ENCODE measurements at regions not wholly inside any gene's neighbourhood (a gene's known extent, or its start where the extent isn't known, plus 50 kb on each side); places are given as distances from the start of the nearest gene placed in this dataset.

GRCh38 chr1:81165963-81166362 is 634.8 kb upstream of the ADGRL2 start:
- H3K9me3 ChIP-seq = no peaks in the 10 kb centered on the region
- Mint-ChIP-seq H3K36me3 (ENCODE audit: insufficient read depth, unreplicated experiment) (no peaks in the 10 kb centered on the region), H3K27me3 (ENCODE audit: insufficient read depth, unreplicated experiment) (no peaks in the 10 kb centered on the region), H3K9me3 (ENCODE audit: unreplicated experiment) (no peaks in the 10 kb centered on the region), H3K4me1 (ENCODE audit: low read depth, unreplicated experiment) (no peaks in the 10 kb centered on the region), H3K4me3 (ENCODE audit: unreplicated experiment) (no peak overlapping the region), H3K27ac (ENCODE audit: unreplicated experiment) (no peak overlapping the region)
- H3K27me3 ChIP-seq (replicated peaks; ENCODE audit: control insufficient read depth, insufficient read depth, low read length) = no peaks in the 10 kb centered on the region
- BruUV-seq (replicated peaks) = no TSS peak
- intact Hi-C loops (cut with micrococcal nuclease; ENCODE audit: unreplicated experiment) = no loop called here
- no peak for DNase-seq
- H3K4me3 ChIP-seq (ENCODE audit: low read depth, low read length) = no peak overlapping the region
- no peak for TF ChIP-seq CTCF (IDR thresholded peaks at IDR 0.05; ENCODE audit: insufficient read depth in 1 of 2, low read depth in 1 of 2, low read length in 1 of 2, severe bottlenecking in 1 of 2, unreplicated experiment in 1 of 2)
- POLR2A ChIA-PET = no interaction called here
- H3K4me1 ChIP-seq = no peaks in the 10 kb centered on the region
- CTCF ChIA-PET = no interaction called here
- no peaks in the 10 kb centered on the region for H3K36me3 ChIP-seq (ENCODE audit: control insufficient read depth, insufficient read depth, low read length)

GRCh38 chr1:81160696-81161095 is 640.0 kb upstream of the ADGRL2 start:
- CTCF ChIA-PET = no interaction called here
- Mint-ChIP-seq H3K27ac (ENCODE audit: unreplicated experiment) (no peak overlapping the region), H3K9me3 (ENCODE audit: unreplicated experiment) (no peaks in the 10 kb centered on the region), H3K36me3 (ENCODE audit: insufficient read depth, unreplicated experiment) (no peaks in the 10 kb centered on the region), H3K27me3 (ENCODE audit: insufficient read depth, unreplicated experiment) (no peaks in the 10 kb centered on the region), H3K4me1 (ENCODE audit: low read depth, unreplicated experiment) (no peaks in the 10 kb centered on the region), H3K4me3 (ENCODE audit: unreplicated experiment) (no peak overlapping the region)
- POLR2A ChIA-PET = no interaction called here
- no peak for DNase-seq
- H3K9me3 ChIP-seq = no peaks in the 10 kb centered on the region
- BruUV-seq (replicated peaks) = no TSS peak
- H3K4me3 ChIP-seq (ENCODE audit: low read depth, low read length) = no peak overlapping the region
- no peaks in the 10 kb centered on the region for H3K4me1 ChIP-seq
- H3K36me3 ChIP-seq (ENCODE audit: control insufficient read depth, insufficient read depth, low read length) = no peaks in the 10 kb centered on the region
- H3K27me3 ChIP-seq (replicated peaks; ENCODE audit: control insufficient read depth, insufficient read depth, low read length) = no peaks in the 10 kb centered on the region
- TF ChIP-seq CTCF (IDR thresholded peaks at IDR 0.05; ENCODE audit: insufficient read depth in 1 of 2, low read depth in 1 of 2, low read length in 1 of 2, severe bottlenecking in 1 of 2, unreplicated experiment in 1 of 2) = no peak
- intact Hi-C loops (cut with micrococcal nuclease; ENCODE audit: unreplicated experiment) = no loop called here

- POLR2A ChIA-PET = no interaction called here
- TF ChIP-seq CTCF (IDR thresholded peaks at IDR 0.05; ENCODE audit: insufficient read depth in 1 of 2, low read depth in 1 of 2, low read length in 1 of 2, severe bottlenecking in 1 of 2, unreplicated experiment in 1 of 2) = no peak
- Histone ChIP-seq H3K4me1 (no peaks in the 10 kb centered on the region), H3K36me3 (ENCODE audit: control insufficient read depth, insufficient read depth, low read length) (no peaks in the 10 kb centered on the region), H3K4me3 (ENCODE audit: low read depth, low read length) (no peak overlapping the region), H3K27me3 (replicated peaks; ENCODE audit: control insufficient read depth, insufficient read depth, low read length) (no peaks in the 10 kb centered on the region), H3K9me3 (no peaks in the 10 kb centered on the region)
- no peaks in the 10 kb centered on the region for H3K9me3 Mint-ChIP-seq (ENCODE audit: unreplicated experiment)
- H3K27me3 Mint-ChIP-seq (ENCODE audit: insufficient read depth, unreplicated experiment) = no peaks in the 10 kb centered on the region
- CTCF ChIA-PET = no interaction called here
- no peaks in the 10 kb centered on the region for H3K36me3 Mint-ChIP-seq (ENCODE audit: insufficient read depth, unreplicated experiment)
- no peaks in the 10 kb centered on the region for H3K4me1 Mint-ChIP-seq (ENCODE audit: low read depth, unreplicated experiment)
- no peak overlapping the region for H3K27ac Mint-ChIP-seq (ENCODE audit: unreplicated experiment)
- no TSS peak for BruUV-seq (replicated peaks)
- H3K4me3 Mint-ChIP-seq (ENCODE audit: unreplicated experiment) = no peak overlapping the region
- no peak for DNase-seq
- intact Hi-C loops (cut with micrococcal nuclease; ENCODE audit: unreplicated experiment) = no loop called here
Measured at GRCh38 chr1:81158592-81158991, 642.1 kb upstream of the ADGRL2 start.

All from Caco-2 (cell line).